Stimulated activated naive CD4-positive, alpha-beta T cell (primary cell): ENCODE measurements at regions not wholly inside any gene's neighbourhood (a gene's known extent, or its start where the extent isn't known, plus 50 kb on each side); places are given as distances from the start of the nearest gene placed in this dataset.

Experiments used
- DNase-seq, 6 experiments: peaks; one replicate each; lab custom pipeline; 2025; lab: John Stamatoyannopoulos, UW

- no peak for DNase-seq
These were observed 139.1 kb upstream of the DTNBP1 start for GRCh38 chr6:15801912-15802311.

GRCh38 chr6:15800841-15801617 lies 138.2 kb upstream of the DTNBP1 start:
- DNase-seq = no peak

- no peak for DNase-seq
These were observed 135.9 kb upstream of the DTNBP1 start for GRCh38 chr6:15798533-15799255.

- no peak for DNase-seq
These were observed 134.0 kb upstream of the DTNBP1 start for GRCh38 chr6:15796844-15797243.

GRCh38 chr6:15796130-15796771 lies 133.4 kb upstream of the DTNBP1 start:
- DNase-seq = no peak

- no peak for DNase-seq
These were observed 131.0 kb upstream of the DTNBP1 start for GRCh38 chr6:15793826-15794225.

- DNase-seq = no peak
These were observed 130.5 kb upstream of the DTNBP1 start for GRCh38 chr6:15793288-15793687.

GRCh38 chr6:15792842-15793241 lies 130.0 kb upstream of the DTNBP1 start:
- no peak for DNase-seq

GRCh38 chr6:15791448-15792181 lies 128.8 kb upstream of the DTNBP1 start:
- DNase-seq = no peak

- no peak for DNase-seq
These were observed 127.3 kb upstream of the DTNBP1 start for GRCh38 chr6:15790116-15790515.

- no peak for DNase-seq
These were observed 124.0 kb upstream of the DTNBP1 start for GRCh38 chr6:15786846-15787245.

GRCh38 chr6:15783484-15783883 lies 120.7 kb upstream of the DTNBP1 start:
- DNase-seq = no peak

- DNase-seq = no peak
These were observed 119.1 kb upstream of the DTNBP1 start for GRCh38 chr6:15781890-15782289.

GRCh38 chr6:15781333-15781732 lies 118.5 kb upstream of the DTNBP1 start:
- DNase-seq = no peak

- no peak for DNase-seq
These were observed 117.6 kb upstream of the DTNBP1 start for GRCh38 chr6:15780437-15780836.

GRCh38 chr6:15779726-15780125 lies 116.9 kb upstream of the DTNBP1 start:
- no peak for DNase-seq

- no peak for DNase-seq
These were observed 113.7 kb upstream of the DTNBP1 start for GRCh38 chr6:15776458-15776980.

GRCh38 chr6:15775741-15776140 lies 112.9 kb upstream of the DTNBP1 start:
- DNase-seq = no peak

- DNase-seq = no peak
These were observed 112.3 kb upstream of the DTNBP1 start for GRCh38 chr6:15775076-15775634.

GRCh38 chr6:15773806-15774410 lies 111.1 kb upstream of the DTNBP1 start:
- no peak for DNase-seq
